Transverse colon (tissue), 4 donors: ENCODE measurements at regions not wholly inside any gene's neighbourhood (a gene's known extent, or its start where the extent isn't known, plus 50 kb on each side); places are given as distances from the start of the nearest gene placed in this dataset.

ENCODE experiments used
- DNase-seq: peaks from one replicate; pipeline ENCODE4 v3.0.0-alpha.2; 2019
- H3K27ac ChIP-seq, 4 donors: fragments of 200-600 bp; sonication (generic); 2 replicates each; pipeline ENCODE4 v1.5.1; 2016 to 2018; ENCODE audit warnings: inconsistent platforms in 4 of 4
- H3K27me3 ChIP-seq: fragments of 200-600 bp; sonication (generic); 2 replicates; pipeline ENCODE4 v1.5.1; 2017; ENCODE audit warnings: inconsistent platforms
- H3K36me3 ChIP-seq, 4 donors: fragments of 200-600 bp; sonication (generic); 2 replicates each; pipeline ENCODE4 v1.5.1; 2017 to 2019; ENCODE audit warnings: inconsistent platforms in 4 of 4
- H3K4me1 ChIP-seq, 4 donors: fragments of 200-600 bp; sonication (generic); 2 replicates each; pipeline ENCODE4 v1.5.1; 2017 to 2020; ENCODE audit warnings: inconsistent platforms in 4 of 4
- H3K4me3 ChIP-seq, 4 donors: fragments of 200-600 bp; sonication (generic); 1 replicate in 1 of 4; 2 replicates in 3 of 4; pipeline versions ENCODE4 v1.5.1 to v1.6.1; 2017 to 2019; ENCODE audit warnings: inconsistent platforms in 4 of 4
- H3K9me3 ChIP-seq, 2 donors: fragments of 200-600 bp; sonication (generic); 2 replicates each; pipeline ENCODE4 v1.5.1; 2017 to 2019; ENCODE audit warnings: inconsistent platforms in 2 of 2
- EP300 ChIP-seq: sonication (generic); formaldehyde crosslinking; IDR thresholded peaks from one replicate; pipeline ENCODE4 v1.6.1; 2017; ENCODE audit warnings: antibody characterized with exemption, low read depth
- POLR2A ChIP-seq: fragments of 450-650 bp; IDR thresholded peaks from one replicate; pipeline ENCODE4 v1.6.1; 2016; ENCODE audit warnings: antibody characterized with exemption, mild to moderate bottlenecking, moderate library complexity
- POLR2AphosphoS5 ChIP-seq, 3 donors: sonication (generic); formaldehyde crosslinking; IDR thresholded peaks; one replicate each; pipeline ENCODE4 v1.6.1; 2016; ENCODE audit warnings: antibody characterized with exemption in 3 of 3
- WGBS, 2 donors: methylation state at CpG; one replicate each; pipeline ENCODE4 v1.1.5; 2018; ENCODE audit warnings: low coverage in 1 of 2; 5-methylcytosine and 5-hydroxymethylcytosine counted together
- in situ Hi-C, 4 donors: fragments of 200-750 bp; cut with MboI; loops; one replicate each; pipeline versions ENCODE4 v1.15.0 to v1.15.1; 2017; ENCODE audit warnings: low sequenced_read_pairs in 3 of 4, low pct_ligation_motif_present in 1 of 4, low pct_unique_long_range_greater_than_20kb in 1 of 4
- intact Hi-C: fragments of 100-400 bp; cut with DNase I; formaldehyde crosslinking; loops from one replicate; pipeline ENCODE4 v1.15.1; 2023; ENCODE audit warnings: low total_unique reads
- TF ChIP-seq, protein P1 (sequence below), 5 experiments: fragments of 200-600 bp in 3 of 5; fragments of 450-650 bp in 2 of 5; sonication (generic) in 3 of 5; IDR thresholded peaks; 1 replicate in 2 of 5; 2 replicates in 3 of 5; pipeline ENCODE4 v1.5.1; 2016 to 2017; ENCODE audit warnings: antibody characterized with exemption in 5 of 5, inconsistent platforms in 3 of 5, mild to moderate bottlenecking in 2 of 5, moderate library complexity in 1 of 5

DNA sequence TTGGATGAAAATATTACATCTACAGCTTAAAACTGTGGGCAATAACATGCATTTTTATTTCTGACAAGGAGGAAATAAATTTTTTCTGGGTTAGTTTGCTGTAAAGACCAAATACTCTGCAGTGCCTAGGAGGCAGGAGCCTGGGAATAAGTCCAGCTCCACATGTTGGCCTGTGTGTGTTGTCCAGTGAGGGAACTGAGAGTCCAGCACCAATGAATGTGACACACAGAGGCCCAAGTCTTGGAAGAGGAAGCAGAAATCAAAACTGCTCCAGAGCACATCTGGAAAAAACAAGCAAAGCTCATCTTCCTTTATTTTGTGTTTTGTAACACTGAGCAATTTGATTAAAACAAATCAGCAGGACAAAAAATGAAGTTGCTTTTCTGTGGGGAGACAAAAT is 63.1 kb upstream of the KLHL14 start:
- Histone ChIP-seq H3K36me3 (no peaks in the 10 kb centered on the region), H3K4me1 (no peaks in the 10 kb centered on the region), H3K27ac (no peak overlapping the region), H3K27me3 (no peaks in the 10 kb centered on the region), H3K4me3 (no peak overlapping the region), H3K9me3 (no peaks in the 10 kb centered on the region)
- DNase-seq, result no peak
- TF ChIP-seq, protein P1, sequence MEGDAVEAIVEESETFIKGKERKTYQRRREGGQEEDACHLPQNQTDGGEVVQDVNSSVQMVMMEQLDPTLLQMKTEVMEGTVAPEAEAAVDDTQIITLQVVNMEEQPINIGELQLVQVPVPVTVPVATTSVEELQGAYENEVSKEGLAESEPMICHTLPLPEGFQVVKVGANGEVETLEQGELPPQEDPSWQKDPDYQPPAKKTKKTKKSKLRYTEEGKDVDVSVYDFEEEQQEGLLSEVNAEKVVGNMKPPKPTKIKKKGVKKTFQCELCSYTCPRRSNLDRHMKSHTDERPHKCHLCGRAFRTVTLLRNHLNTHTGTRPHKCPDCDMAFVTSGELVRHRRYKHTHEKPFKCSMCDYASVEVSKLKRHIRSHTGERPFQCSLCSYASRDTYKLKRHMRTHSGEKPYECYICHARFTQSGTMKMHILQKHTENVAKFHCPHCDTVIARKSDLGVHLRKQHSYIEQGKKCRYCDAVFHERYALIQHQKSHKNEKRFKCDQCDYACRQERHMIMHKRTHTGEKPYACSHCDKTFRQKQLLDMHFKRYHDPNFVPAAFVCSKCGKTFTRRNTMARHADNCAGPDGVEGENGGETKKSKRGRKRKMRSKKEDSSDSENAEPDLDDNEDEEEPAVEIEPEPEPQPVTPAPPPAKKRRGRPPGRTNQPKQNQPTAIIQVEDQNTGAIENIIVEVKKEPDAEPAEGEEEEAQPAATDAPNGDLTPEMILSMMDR (IDR thresholded peaks at IDR 0.05), result no peak
- TF ChIP-seq POLR2AphosphoS5 (IDR thresholded peaks at IDR 0.05), result no peak
- intact Hi-C loops (no loop called here), in situ Hi-C loops (loop anchor here in 1 of 4 donors (25.0 kb wide), 1 partner anchor 101 kb away; no protein-coding TSS in a partner anchor)

GRCh38 chr18:32831781-32832180 is 59.0 kb upstream of the KLHL14 start:
- 17 to 58% methylated on average over 1 to 4 of the region's 4 CpGs for WGBS, 2 donors
- in situ Hi-C loops, result loop anchor here in 1 of 4 donors (25.0 kb wide), 1 partner anchor 106 kb away; no protein-coding TSS in a partner anchor
- TF ChIP-seq, protein P1 (IDR thresholded peaks at IDR 0.05), result no peak
- TF ChIP-seq POLR2AphosphoS5 (IDR thresholded peaks at IDR 0.05) (no peak), EP300 (no peak), POLR2A (no peak)

DNA sequence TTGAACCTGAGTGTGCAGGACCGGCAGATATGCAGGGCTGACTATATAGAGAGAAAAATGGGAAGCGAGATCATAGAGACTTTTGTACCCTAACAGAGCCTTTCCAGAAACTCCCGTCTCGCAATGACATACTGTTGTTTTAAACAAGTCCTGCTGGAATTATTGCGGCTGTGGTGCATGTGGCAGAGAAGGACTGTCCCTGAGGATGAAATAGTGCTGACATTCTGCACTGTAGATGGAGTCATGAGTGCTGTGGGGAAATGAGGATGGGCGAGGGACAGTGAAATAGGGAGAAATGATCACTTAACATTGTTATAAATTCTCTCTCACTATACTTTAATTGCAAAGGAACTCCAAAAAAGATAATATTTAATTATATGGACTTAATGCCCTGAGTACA is 50.4 kb upstream of the KLHL14 start:
- H3K4me1 ChIP-seq, result no peaks in the 10 kb centered on the region
- DNase-seq, result no peak
- H3K4me3 ChIP-seq, result no peak overlapping the region
- in situ Hi-C loops, result no loop called here
- no peaks in the 10 kb centered on the region for H3K27me3 ChIP-seq
- intact Hi-C loops, result no loop called here
- H3K27ac ChIP-seq, result no peak overlapping the region
- WGBS, 2 donors, result 62 to 69% methylated on average over 6 of the region's 6 CpGs
- no peaks in the 10 kb centered on the region for H3K36me3 ChIP-seq
- no peaks in the 10 kb centered on the region for H3K9me3 ChIP-seq
- no peak for TF ChIP-seq POLR2AphosphoS5 (IDR thresholded peaks at IDR 0.05)
- TF ChIP-seq, protein P1 (IDR thresholded peaks at IDR 0.05), result no peak
- TF ChIP-seq POLR2A, result no peak
- TF ChIP-seq EP300, result no peak

More at GRCh38 chr18:32831781-32832180, 59.0 kb upstream of the KLHL14 start:
- H3K27me3 ChIP-seq, result no peaks in the 10 kb centered on the region
- no peaks in the 10 kb centered on the region for H3K9me3 ChIP-seq
- H3K4me1 ChIP-seq, result no peaks in the 10 kb centered on the region
- no peak for DNase-seq
- intact Hi-C loops, result no loop called here
- H3K4me3 ChIP-seq, result no peak overlapping the region
- no peaks in the 10 kb centered on the region for H3K36me3 ChIP-seq
- H3K27ac ChIP-seq, result no peak overlapping the region
